Stimulated activated CD8-positive, alpha-beta memory T cell treated with anti-CD3 and anti-CD28 coated beads, Interleukin-4, amount 100 ng/mL, for 24 hours (primary cell): ENCODE measurements at regions not wholly inside any gene's neighbourhood (a gene's known extent, or its start where the extent isn't known, plus 50 kb on each side); places are given as distances from the start of the nearest gene placed in this dataset.

ENCODE experiments used
- DNase-seq: peaks from one replicate; pipeline ENCODE4 v3.0.0-alpha.2; 2020; ENCODE audit warnings: low read depth

DNA sequence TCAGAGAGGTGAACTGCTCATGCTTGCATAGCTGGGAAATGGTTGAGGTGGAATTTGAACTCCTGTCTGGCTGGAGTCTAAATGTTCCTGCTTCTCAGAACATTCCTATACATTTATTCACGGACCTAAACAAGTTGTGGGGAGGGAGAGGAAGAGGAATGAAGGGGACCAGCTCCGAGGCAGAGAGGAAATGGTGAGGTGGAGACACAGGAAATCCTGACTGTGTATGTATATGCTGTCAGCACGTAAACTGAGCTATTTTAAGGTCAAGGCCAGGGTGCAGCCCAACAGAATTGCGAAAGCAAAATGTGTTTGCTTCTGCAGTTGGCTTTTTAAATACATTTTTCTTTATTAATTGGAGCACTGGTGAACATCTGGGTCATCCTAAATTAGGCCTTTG, 74.1 kb upstream of the POMGNT2 start:
- DNase-seq, result no peak

DNA sequence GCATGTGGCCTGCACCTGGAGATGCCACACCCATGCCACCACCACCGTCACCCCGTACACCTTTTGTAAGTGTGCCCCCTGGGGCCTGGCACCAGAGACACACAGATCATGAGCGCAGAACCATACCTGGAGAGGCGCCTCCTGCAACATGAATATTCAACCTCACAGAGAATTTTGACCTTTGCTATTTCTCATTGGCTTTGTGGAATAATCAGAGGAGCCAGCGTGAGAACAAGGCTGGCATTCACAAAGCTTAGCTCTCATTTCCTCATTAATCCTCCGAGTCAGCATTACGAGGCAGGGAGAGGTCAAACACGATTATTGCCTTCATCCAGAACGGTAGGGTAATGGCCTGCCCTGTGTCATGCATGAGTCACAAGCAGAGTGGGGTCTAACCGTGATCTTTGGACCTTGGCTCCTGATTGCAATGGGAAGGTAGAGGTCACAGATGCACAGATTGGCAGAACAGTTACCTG, 73.0 kb upstream of the POMGNT2 start:
- no peak for DNase-seq

DNA sequence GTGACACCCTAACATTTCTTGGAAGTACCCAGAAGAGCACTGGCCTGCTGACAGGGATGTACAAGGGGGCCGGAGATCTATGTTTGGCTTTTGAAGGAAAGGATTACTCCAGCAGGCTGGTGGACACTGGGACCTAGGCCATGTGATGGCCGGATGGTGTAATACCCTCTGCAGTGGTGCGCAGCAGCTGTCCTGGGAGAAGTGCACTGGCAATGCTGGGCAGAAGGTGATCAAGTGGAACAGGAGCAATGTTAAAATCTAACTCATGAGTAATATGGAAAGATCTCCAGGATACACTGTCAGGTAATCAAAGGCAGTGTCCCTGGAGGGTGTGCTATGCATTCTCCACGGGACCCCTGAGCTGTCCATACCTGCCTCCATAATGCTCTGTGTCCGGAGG, 71.2 kb upstream of the POMGNT2 start:
- no peak for DNase-seq

DNA sequence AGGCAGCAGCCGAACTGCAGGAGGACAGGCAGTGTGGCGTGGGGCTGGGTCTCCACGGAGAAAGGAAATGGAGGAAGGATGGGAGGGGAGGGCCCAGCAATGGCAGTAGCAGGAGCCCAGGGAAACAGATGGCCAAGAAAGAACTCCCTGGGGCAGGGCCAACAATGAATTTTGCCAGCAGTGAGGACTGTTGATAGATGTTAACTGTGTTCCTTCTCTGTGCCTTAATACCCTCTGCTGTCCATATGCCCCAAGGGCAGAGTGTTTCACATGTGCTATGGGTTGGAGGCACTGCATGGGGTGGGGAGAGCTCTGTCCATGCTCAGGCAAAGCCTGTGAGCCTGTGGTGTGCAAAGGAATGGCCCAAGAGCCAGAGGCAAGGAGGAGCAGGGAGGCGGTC, 70.8 kb upstream of the POMGNT2 start:
- DNase-seq, result no peak

DNA sequence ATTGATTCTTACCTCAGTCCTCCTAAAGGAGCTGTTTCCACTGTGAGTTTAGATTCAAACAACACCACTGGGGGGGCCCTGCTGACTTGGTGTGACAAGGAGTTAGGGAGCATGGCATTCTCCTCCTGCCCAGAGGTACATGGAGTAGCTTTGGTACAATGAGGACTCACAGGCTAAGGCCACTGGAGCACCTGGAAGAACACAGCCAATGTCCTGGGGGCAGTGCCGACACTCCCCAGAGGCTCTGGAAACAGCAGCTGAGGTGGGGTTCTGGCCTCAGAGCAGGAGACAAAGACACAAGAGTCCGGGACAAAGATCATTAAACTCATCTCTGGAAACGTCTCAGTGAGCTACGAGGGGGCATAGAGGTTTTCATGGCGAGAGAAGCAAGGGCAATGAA, 69.7 kb upstream of the POMGNT2 start:
- DNase-seq, result no peak

DNA sequence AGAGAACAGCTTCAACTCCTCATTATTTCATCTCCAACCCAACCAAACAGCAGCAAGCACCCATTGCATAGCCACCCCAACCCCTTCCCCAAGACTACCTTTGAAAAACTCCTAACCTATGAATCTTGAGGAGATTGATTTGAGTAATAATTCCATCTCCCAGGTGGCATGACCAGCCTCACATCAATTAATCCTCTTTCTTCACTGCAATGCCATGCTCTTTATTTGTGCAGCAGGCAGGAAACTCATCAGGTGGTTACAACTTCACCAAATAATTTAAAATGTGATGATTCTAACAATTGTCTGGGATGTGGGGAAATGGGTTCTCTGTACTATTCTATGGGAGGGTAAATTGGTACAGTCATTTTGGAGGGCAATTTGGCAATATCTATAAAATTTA, 68.1 kb upstream of the POMGNT2 start:
- no peak for DNase-seq

DNA sequence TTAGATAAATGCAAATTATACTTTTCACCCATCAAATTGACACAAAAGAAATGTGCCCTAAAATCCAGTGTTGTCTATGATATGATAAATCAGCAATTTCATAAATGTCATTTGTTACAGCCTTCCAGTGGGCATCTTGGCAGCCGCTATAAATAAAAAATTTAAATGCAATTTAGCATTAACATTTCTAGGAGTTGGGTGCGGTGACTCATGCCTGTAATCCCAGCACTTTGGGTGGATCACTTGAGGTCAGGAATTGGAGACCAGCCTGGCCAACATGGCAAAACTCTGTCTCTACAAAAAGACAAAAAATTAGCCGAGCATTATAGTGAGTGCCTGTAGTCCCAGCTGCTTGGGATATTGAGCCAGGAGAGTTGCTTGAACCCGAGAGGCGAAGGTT, 65.9 kb upstream of the POMGNT2 start:
- DNase-seq, result no peak

DNA sequence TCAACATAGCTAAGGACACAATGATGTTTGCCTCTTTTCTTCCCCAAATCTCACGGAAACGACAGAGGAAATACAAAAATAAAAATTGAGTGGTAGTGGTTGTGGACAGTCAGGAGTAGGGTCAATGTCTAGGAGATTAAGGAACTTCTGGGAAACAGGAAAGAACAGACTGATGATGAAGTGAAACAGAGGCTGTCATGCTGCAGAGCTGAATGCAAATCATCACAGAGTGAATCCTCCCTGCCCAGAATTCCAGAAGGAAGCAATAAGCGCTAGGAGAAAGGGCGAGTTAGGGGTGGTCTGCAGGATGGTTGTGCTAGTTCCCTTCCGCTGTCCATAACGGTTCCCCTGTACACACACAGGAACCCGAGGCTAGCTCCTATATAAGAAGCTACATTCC, 64.7 kb upstream of the POMGNT2 start:
- DNase-seq, result no peak

DNA sequence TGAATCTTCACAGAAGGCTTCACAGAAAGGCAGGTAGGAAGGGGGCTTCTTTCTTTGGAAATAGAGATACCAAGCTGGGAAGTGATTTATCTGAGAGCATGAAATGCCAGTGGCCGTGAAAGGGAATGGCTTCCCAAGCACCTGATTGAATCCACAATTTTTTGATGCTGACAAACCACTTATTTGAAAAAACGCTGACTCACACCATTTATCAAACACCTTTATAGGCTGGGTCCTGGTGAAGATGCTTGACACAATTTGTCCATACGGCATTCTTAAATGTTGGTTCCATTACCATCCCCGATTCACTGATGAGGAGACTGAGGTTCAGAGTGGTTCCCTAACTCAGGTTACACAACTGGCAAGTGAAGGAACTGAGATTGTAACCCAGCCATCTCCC, 64.1 kb upstream of the POMGNT2 start:
- no peak for DNase-seq

DNA sequence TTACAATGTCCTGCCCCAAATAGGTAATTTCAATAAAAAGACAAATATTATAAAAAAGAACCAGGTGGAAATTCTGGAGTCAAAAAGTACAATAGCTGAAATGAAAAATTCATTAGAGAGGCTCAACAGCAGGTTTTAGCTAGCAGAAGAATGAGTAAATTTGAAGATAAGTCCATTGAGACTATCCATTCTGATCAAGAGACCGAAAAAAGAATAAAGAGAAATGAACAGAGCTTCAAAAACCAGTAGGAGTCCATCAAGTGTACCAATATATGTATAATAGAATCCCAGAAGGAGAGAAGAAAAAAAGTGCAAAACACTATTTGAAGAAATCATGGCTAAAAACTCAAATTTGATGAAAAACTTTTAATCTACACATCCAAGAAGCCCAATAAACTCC, 60.5 kb upstream of the POMGNT2 start:
- no peak for DNase-seq

DNA sequence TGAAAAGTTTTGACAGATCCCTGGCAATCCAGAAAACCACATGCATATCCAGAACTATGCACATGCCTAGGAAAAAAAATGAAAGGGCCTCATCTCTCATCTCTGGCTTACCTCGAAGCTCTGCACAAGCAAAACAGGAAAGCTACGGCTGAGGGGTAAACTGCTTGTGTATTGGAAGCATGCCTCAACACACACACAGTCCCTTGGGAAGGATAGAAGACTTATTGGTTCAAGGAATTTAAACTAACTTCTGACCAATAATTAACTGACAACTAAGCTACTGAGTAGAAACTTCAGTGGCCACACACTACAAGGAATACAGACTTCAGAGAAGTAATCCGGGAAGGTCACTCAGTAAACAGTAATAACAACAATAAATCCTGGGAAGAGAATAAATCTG, 59.9 kb upstream of the POMGNT2 start:
- DNase-seq, result no peak

DNA sequence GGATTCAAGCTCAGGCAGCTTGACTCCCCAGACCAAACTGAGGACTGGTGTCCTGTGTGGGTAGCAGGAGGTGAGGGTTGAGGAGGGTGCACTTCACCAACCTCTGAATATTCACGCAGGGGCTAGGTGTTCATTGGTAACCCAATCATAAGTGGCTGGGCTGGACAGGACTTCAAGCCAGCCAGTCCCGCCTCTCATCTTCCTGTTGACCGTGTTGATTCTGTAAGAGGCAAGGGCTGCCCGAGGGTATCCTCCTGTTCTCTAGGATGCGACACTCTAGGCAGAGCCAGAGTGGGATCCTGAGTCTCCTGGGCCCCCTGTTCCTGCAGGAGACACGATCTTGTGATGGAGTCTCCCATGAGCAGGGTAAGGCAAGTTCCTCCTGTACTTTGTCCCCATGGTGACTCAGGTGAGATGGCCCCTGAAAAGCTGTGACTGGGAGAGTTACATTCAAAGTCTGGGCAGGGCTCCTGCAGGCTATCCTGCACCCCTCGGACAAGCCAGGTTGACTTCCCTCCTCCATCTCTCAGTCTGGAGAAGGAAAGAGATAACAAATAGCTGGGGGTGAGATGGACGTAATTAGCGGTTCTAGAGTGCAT, 58.1 kb upstream of the POMGNT2 start:
- DNase-seq, result no peak

DNA sequence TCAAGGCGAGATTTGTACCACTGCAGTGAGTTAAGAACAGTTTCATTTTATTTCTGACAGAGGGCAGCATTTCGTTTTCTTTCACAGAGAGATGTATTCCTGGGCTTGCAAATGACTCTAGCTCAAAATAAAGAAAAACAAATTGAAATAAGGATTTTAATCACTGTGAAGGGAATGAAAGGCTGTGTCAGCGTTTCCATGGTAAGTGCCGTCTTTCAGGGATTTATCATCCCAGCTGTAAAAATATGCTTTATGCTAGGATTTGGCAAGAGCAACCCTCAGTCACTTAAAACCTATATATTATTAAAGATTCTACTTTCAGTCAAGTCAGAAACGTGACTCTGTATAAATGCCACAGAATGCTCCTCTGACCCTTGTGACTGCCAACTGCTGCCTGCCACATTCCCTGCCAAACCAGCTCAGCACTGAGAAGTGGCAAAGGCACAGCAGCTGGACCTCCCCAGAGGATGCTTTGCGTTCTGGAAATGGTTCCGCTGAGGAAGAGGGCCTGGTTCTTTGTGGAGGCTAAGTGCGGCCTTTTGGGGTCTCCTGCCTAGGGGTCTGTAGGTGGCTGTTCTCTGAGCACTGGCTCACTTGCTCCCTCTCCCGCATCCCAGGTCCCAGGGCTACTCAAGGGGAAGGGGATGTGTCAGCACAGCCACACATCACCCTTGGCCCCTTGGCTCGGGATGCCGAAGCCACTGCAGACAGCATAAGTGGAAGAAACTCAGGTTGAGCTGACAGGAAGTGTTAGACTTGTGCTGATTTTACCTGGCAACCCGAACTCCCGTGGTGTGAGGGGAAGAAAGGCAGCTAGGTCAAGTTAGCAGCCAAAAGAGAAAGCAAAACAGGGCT, 56.6 kb upstream of the POMGNT2 start:
- peak; percentile 10 for DNase-seq

DNA sequence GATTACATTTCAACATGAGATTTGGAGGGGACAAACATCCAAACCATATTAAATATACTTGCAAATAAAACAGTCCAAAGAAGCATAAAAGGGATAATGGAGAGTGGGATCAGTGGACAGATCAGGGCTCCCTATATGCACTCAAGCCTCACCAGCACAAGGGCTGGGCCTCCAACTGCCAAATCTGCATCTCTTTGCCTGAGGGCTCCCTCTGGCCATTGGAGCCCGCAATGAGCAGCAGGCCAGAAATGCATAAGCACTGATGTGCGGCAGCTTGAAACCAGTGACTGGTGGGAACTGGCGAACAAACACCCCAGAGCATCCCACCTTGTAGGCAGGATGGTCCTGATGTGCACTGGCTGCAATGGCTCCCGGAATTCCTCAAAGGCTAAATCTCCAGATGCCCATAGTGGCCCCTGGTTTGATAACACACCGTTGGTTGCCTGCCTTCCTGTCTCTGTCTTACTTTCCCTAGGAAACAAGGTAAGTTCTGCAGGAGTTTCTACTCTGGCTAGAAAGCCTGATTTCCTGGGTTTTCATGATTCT, 55.9 kb upstream of the POMGNT2 start:
- DNase-seq, result no peak

DNA sequence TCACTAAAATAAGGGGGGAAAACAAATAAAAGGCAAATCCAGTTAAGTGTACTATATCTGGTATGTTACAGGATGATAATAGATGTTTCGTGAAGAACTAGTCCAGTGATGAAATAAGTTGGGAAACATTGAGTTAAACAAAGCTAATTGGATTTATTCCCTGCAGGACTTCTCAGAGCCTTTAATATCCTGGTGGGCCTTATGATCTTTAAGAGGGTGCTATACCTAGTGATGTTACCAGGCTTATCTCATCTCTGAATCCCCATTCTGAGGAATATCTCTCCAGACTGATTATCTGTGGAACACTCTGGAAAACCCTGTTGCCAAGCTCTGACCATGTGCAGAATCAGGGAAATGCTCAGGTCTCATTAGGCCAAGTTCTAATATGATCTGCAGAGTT, 54.8 kb upstream of the POMGNT2 start:
- DNase-seq, result no peak

DNA sequence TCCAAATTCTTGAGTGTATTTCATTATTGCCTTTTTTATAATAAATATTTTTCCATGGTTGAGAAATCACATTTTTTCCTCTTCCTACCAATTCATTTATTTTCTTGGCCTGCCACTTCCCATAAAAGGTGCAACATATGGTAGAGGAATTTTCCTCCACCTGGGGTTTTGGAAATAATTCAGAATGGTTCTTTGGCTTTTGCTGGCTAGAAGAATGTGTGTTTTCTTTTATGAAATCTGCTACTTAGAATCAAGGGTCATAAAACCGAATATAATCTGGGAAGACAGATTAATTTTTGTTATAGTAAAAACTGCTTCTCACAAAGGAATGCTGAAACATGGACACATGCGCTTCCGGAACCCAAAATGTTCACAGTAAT, 54.0 kb upstream of the POMGNT2 start:
- no peak for DNase-seq

DNA sequence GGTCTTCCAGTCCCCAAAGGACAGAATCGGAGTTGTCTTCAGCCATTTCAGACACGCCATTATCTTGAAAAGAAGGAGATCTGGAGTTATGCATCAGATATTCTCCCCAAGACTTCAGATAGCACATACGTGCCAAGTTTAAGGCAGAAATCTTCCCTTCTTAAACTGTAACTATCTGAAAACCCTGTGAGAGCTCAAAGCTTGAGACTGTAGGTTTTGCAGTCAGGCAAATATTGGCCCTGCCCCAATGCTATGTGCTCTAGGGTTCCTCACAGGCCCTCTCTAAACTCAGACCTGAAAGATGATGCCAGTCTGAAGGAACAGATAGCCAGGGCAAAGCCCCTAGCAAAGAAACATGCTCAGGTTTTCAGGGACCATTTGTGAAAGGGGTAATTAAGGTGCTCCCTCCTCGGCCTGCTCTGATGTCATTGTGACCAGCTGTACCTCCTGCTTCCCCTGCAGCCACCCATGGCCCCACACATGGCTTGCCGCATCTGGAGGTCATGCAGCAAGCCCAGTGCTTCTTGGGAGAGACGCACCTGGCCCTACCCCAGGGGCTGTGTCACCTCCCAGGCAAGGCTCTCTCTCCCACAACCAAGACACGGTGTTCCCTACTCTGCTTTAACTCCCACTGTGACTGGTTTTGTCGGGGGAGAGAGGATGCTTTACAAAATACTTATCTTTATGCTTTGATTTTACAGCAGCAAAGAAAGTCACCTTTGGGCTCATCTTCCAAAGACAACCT, 53.4 kb upstream of the POMGNT2 start:
- DNase-seq, result no peak

DNA sequence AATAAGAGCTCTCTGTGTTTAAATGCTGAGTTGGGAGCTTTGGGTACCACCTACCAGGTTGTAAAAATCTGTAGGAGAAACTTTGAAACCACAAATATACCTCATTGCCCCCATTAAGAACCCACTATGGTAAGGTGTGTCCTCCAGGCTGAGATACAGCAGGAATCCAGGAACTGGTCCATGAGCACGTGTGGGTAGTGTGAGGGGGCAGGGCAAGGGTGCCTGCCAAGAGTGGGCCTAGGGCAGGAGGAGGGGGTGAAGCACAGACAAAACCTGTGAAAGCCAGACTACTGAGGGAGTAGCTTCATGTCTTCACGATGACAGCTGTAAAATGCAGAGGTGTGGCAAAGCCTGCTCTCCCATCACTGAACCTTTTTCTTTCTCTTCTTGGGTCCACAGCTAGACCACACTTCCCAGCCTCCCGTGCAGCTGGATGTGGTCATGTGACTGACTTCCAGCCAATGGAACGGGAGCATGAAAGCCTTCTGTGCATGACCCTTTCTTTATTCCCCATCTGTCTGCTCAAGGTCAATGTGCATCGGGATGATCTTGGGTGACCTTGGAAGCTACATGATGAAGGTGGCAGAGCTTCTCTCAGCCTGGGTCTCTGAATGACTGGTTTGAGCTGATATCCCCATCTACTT, 51.1 kb upstream of the POMGNT2 start:
- DNase-seq, result no peak

DNA sequence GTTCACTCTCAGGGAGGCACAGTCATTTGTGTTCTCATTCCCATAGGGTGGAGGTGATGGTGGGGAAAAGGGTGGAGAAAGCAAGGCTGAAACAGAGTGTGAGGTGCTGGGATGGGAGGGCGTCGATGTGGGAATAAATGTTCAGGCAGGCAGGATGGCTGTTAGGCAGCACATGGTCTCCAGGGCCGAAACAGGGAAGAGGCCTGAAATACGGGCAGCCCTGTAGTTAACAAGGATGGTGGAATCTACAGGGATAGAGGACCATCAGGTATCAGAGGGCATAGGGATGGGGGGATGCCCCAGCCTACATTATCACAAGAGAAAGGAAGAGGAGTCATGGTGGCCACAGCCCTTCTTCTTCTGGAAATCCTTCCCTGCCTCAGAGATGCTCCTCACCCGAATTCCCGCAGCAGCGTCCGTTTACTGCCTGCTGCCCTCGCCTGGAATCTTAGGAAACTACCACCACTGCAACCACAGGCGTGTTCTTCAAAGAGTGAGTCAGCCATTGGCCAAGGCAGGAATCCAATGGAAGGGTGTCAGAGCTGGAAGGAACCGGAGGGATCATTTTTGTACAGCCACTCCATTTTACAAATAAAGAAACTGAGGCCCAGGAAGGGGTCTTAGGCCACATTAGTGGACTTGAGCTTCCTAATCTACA, 49.7 kb upstream of the POMGNT2 start:
- no peak for DNase-seq
